Choroid plexus epithelial cell (primary cell): ENCODE measurements at regions not wholly inside any gene's neighbourhood (a gene's known extent, or its start where the extent isn't known, plus 50 kb on each side); places are given as distances from the start of the nearest gene placed in this dataset.
A peak's percentile ranks its signal among the peaks of the same experiment; 100 is the strongest.

Source experiments
- DNase-seq: peaks from one replicate; pipeline ENCODE4 v3.0.0-alpha.2; 2010; ENCODE audit warnings: low read depth
- H3K4me3 ChIP-seq: 2 replicates; pipeline ENCODE4 v1.5.1; 2011; ENCODE audit warnings: low read depth, mild to moderate bottlenecking, control low read depth, low read length, moderate library complexity
- TF ChIP-seq, protein P1 (sequence below): conservative IDR thresholded peaks from 2 replicates; pipeline ENCODE4 v1.5.1; 2011; ENCODE audit warnings: low read depth, mild to moderate bottlenecking, control low read depth, inconsistent platforms, low read length, moderate library complexity

- TF ChIP-seq, protein P1, sequence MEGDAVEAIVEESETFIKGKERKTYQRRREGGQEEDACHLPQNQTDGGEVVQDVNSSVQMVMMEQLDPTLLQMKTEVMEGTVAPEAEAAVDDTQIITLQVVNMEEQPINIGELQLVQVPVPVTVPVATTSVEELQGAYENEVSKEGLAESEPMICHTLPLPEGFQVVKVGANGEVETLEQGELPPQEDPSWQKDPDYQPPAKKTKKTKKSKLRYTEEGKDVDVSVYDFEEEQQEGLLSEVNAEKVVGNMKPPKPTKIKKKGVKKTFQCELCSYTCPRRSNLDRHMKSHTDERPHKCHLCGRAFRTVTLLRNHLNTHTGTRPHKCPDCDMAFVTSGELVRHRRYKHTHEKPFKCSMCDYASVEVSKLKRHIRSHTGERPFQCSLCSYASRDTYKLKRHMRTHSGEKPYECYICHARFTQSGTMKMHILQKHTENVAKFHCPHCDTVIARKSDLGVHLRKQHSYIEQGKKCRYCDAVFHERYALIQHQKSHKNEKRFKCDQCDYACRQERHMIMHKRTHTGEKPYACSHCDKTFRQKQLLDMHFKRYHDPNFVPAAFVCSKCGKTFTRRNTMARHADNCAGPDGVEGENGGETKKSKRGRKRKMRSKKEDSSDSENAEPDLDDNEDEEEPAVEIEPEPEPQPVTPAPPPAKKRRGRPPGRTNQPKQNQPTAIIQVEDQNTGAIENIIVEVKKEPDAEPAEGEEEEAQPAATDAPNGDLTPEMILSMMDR: no peak
- DNase-seq: peak; percentile 64
- no peak overlapping the region for H3K4me3 ChIP-seq
Observed at GRCh38 chr13:77386880-77387606, 60.1 kb upstream of the MYCBP2 start.

- no peak for DNase-seq
- TF ChIP-seq, protein P1: no peak
- no peak overlapping the region for H3K4me3 ChIP-seq
Observed at GRCh38 chr13:77386046-77386445, 59.2 kb upstream of the MYCBP2 start.

- TF ChIP-seq, protein P1: no peak
- peak; percentile 12 for DNase-seq
- H3K4me3 ChIP-seq: no peak overlapping the region
Observed at GRCh38 chr13:77384999-77385398, 58.1 kb upstream of the MYCBP2 start.

- no peak for DNase-seq
- H3K4me3 ChIP-seq: no peak overlapping the region
- TF ChIP-seq, protein P1: no peak
Observed at GRCh38 chr13:77383097-77383496, 56.2 kb upstream of the MYCBP2 start.

DNA sequence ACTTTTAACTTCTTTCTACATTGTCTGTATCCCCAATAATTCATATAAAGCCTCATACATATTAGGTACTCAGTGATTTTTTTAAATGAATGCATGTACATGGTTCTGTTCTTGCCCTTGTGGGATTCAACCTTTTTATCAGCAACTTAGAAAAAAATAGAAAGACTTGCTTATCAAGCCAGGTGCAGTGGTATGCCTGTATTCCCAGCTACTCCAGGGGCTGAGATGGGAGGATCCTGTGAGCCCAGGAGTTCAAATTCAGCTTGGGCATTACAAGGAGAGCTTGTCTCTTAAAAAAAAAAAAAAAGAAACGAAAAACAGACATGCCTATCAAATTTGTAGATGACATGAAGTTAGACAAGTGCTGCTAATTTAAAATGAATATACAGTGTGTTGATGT, 54.2 kb upstream of the MYCBP2 start:
- TF ChIP-seq, protein P1: no peak
- DNase-seq: no peak
- no peak overlapping the region for H3K4me3 ChIP-seq

GRCh38 chr13:77379508-77379907, 52.6 kb upstream of the MYCBP2 start:
- DNase-seq: no peak
- no peak overlapping the region for H3K4me3 ChIP-seq
- TF ChIP-seq, protein P1: no peak

GRCh38 chr13:77378662-77379061, 51.8 kb upstream of the MYCBP2 start:
- no peak for DNase-seq
- TF ChIP-seq, protein P1: no peak
- H3K4me3 ChIP-seq: no peak overlapping the region
